MCF 10A (cell line): ENCODE measurements at regions not wholly inside any gene's neighbourhood (a gene's known extent, or its start where the extent isn't known, plus 50 kb on each side); places are given as distances from the start of the nearest gene placed in this dataset.

Source experiments
- BruUV-seq: library from RNA; stranded (reverse); fragments of 400-500 nt; replicated peaks from 2 replicates; lab custom pipeline; 2021; lab: Mats Ljungman, UMichigan
- CTCF ChIA-PET: fragments of 300-600 bp; sonication (Branson Sonifier 250); formaldehyde crosslinking; extraction: SDS; loops from one replicate; lab custom pipeline; 2021; ENCODE audit warnings: antibody characterized with exemption, inconsistent platforms; lab: Yijun Ruan, JAX
- POLR2A ChIA-PET: fragments of 300-600, 350-650 bp; sonication (Branson Sonifier 250); formaldehyde crosslinking; extraction: SDS; loops from one replicate; lab custom pipeline; 2020; ENCODE audit warnings: antibody characterized with exemption, inconsistent platforms; lab: Yijun Ruan, JAX
- DNase-seq: peaks from one replicate; pipeline ENCODE4 v3.0.0-alpha.2; 2018; ENCODE audit not compliant: unreplicated experiment
- H3K27ac Mint-ChIP-seq: one replicate; pipeline ENCODE4 v1.8.0; 2022; ENCODE audit warnings: mild to moderate bottlenecking, low read depth, mixed read lengths; ENCODE audit not compliant: unreplicated experiment
- H3K27me3 Mint-ChIP-seq: one replicate; pipeline ENCODE4 v1.8.0; 2022; ENCODE audit warnings: mixed read lengths; ENCODE audit not compliant: insufficient read depth, unreplicated experiment
- H3K36me3 Mint-ChIP-seq: one replicate; pipeline ENCODE4 v1.8.0; 2022; ENCODE audit warnings: mild to moderate bottlenecking, moderate library complexity, mixed read lengths; ENCODE audit not compliant: insufficient read depth, unreplicated experiment
- H3K4me1 Mint-ChIP-seq: one replicate; pipeline ENCODE4 v1.8.0; 2022; ENCODE audit warnings: mixed read lengths; ENCODE audit not compliant: insufficient read depth, unreplicated experiment
- H3K4me3 Mint-ChIP-seq: one replicate; pipeline ENCODE4 v1.8.0; 2022; ENCODE audit warnings: mild to moderate bottlenecking, moderate library complexity, mixed read lengths; ENCODE audit not compliant: unreplicated experiment
- H3K9me3 Mint-ChIP-seq: one replicate; pipeline ENCODE4 v1.8.0; 2022; ENCODE audit warnings: mixed read lengths; ENCODE audit not compliant: unreplicated experiment
- CTCF ChIP-seq: fragments of 200-600 bp; IDR thresholded peaks from one replicate; pipeline ENCODE4 v1.8.0; 2022; ENCODE audit warnings: antibody characterized with exemption, mild to moderate bottlenecking; ENCODE audit not compliant: unreplicated experiment
- intact Hi-C: fragments of 100-400 bp; cut with micrococcal nuclease; formaldehyde crosslinking; loops from 2 replicates; pipeline ENCODE4 v1.14.1; 2022

GRCh38 chr16:64181271-64181925, 940.5 kb downstream of the CDH11 start:
- no peak overlapping the region for H3K4me3 Mint-ChIP-seq
- CTCF ChIA-PET = no interaction called here
- peaks cover 15% of the 10 kb centered on the region for H3K9me3 Mint-ChIP-seq
- peaks cover 6% of the 10 kb centered on the region for H3K4me1 Mint-ChIP-seq
- POLR2A ChIA-PET = no interaction called here
- no peak for TF ChIP-seq CTCF
- intact Hi-C loops = no loop called here
- no peaks in the 10 kb centered on the region for H3K27me3 Mint-ChIP-seq
- H3K27ac Mint-ChIP-seq = no peak overlapping the region
- no peak for DNase-seq
- no peaks in the 10 kb centered on the region for H3K36me3 Mint-ChIP-seq
- BruUV-seq = no TSS peak

- Mint-ChIP-seq H3K27me3 (no peaks in the 10 kb centered on the region), H3K4me1 (peaks cover 6% of the 10 kb centered on the region), H3K27ac (no peak overlapping the region), H3K4me3 (no peak overlapping the region), H3K9me3 (peaks cover 15% of the 10 kb centered on the region), H3K36me3 (no peaks in the 10 kb centered on the region)
- ChIA-PET CTCF (no interaction called here), POLR2A (interaction anchor here (1.0 kb wide), 1 partner anchor 19 kb away, joined by 3 read pairs; no protein-coding TSS in a partner anchor)
- no TSS peak for BruUV-seq
- no peak for DNase-seq
- intact Hi-C loops = no loop called here
- no peak for TF ChIP-seq CTCF
Observed at GRCh38 chr16:64180136-64180900, 941.5 kb downstream of the CDH11 start.

GRCh38 chr16:64174327-64174726, 947.5 kb downstream of the CDH11 start:
- no peak for TF ChIP-seq CTCF
- CTCF ChIA-PET = no interaction called here
- POLR2A ChIA-PET = interaction anchor here (0.7 kb wide), 1 partner anchor 137 kb away, joined by 3 read pairs; no protein-coding TSS in a partner anchor
- Mint-ChIP-seq H3K4me3 (no peak overlapping the region), H3K9me3 (peaks cover 12% of the 10 kb centered on the region), H3K27ac (no peak overlapping the region), H3K36me3 (no peaks in the 10 kb centered on the region), H3K27me3 (no peaks in the 10 kb centered on the region), H3K4me1 (no peaks in the 10 kb centered on the region)
- intact Hi-C loops = no loop called here
- no TSS peak for BruUV-seq
- DNase-seq = no peak

- no TSS peak for BruUV-seq
- no peak for TF ChIP-seq CTCF
- Mint-ChIP-seq H3K27ac (no peak overlapping the region), H3K4me3 (no peak overlapping the region), H3K9me3 (peaks cover 6% of the 10 kb centered on the region), H3K4me1 (no peaks in the 10 kb centered on the region), H3K36me3 (no peaks in the 10 kb centered on the region), H3K27me3 (no peaks in the 10 kb centered on the region)
- POLR2A ChIA-PET = interaction anchor here (0.6 to 0.7 kb wide), 2 partner anchors 415 to 444 kb away, joined by 3 read pairs; no protein-coding TSS in a partner anchor
- intact Hi-C loops = no loop called here
- DNase-seq = no peak
- CTCF ChIA-PET = no interaction called here
Observed at GRCh38 chr16:64172652-64173051, 949.2 kb downstream of the CDH11 start.
